AG10803 (cell line): ENCODE measurements at regions not wholly inside any gene's neighbourhood (a gene's known extent, or its start where the extent isn't known, plus 50 kb on each side); places are given as distances from the start of the nearest gene placed in this dataset.

ENCODE experiments used
- DNase-seq: peaks from one replicate; pipeline ENCODE4 v3.0.0; 2010; ENCODE audit warnings: low read depth
- H3K4me3 ChIP-seq: 2 replicates; pipeline ENCODE4 v1.5.1; 2011; ENCODE audit warnings: mild to moderate bottlenecking, low read length, control low read depth
- CTCF ChIP-seq: conservative IDR thresholded peaks from 2 replicates; pipeline ENCODE4 v1.5.1; 2011; ENCODE audit warnings: mild to moderate bottlenecking, low read length, control low read depth, inconsistent platforms

- no peak for TF ChIP-seq CTCF
- no peak overlapping the region for H3K4me3 ChIP-seq
- no peak for DNase-seq
These were observed 700.7 kb downstream of the LRFN5 start for GRCh38 chr14:42307239-42307825.

- no peak overlapping the region for H3K4me3 ChIP-seq
- DNase-seq = no peak
- no peak for TF ChIP-seq CTCF
These were observed 693.0 kb downstream of the LRFN5 start for GRCh38 chr14:42299692-42300091.

GRCh38 chr14:42293180-42293579 is 686.5 kb downstream of the LRFN5 start:
- TF ChIP-seq CTCF = no peak
- no peak overlapping the region for H3K4me3 ChIP-seq
- DNase-seq = no peak

GRCh38 chr14:42277840-42278239 is 671.2 kb downstream of the LRFN5 start:
- DNase-seq = no peak
- TF ChIP-seq CTCF = no peak
- no peak overlapping the region for H3K4me3 ChIP-seq

GRCh38 chr14:42269234-42269633 is 662.6 kb downstream of the LRFN5 start:
- no peak for DNase-seq
- H3K4me3 ChIP-seq = no peak overlapping the region
- TF ChIP-seq CTCF = no peak

GRCh38 chr14:42248131-42248530 is 641.5 kb downstream of the LRFN5 start:
- no peak for DNase-seq
- no peak for TF ChIP-seq CTCF
- H3K4me3 ChIP-seq = no peak overlapping the region

GRCh38 chr14:42241101-42241500 is 634.4 kb downstream of the LRFN5 start:
- no peak for TF ChIP-seq CTCF
- H3K4me3 ChIP-seq = no peak overlapping the region
- DNase-seq = no peak
